Activated gamma-delta T cell (primary cell): ENCODE measurements at regions not wholly inside any gene's neighbourhood (a gene's known extent, or its start where the extent isn't known, plus 50 kb on each side); places are given as distances from the start of the nearest gene placed in this dataset.

ENCODE experiments used
- DNase-seq: peaks from one replicate; lab custom pipeline; 2025; lab: John Stamatoyannopoulos, UW

- DNase-seq, result no peak
Measured at GRCh38 chr6:43982084-43982625, 145.1 kb downstream of the MRPL14 start.

- DNase-seq, result no peak
Measured at GRCh38 chr6:43981363-43981990, 145.8 kb downstream of the MRPL14 start.

GRCh38 chr6:43980004-43980795, 147.1 kb downstream of the MRPL14 start:
- DNase-seq, result no peak

GRCh38 chr6:43979525-43979924, 147.7 kb downstream of the MRPL14 start:
- no peak for DNase-seq

- DNase-seq, result no peak
Measured at GRCh38 chr6:43978473-43979346, 148.5 kb downstream of the MRPL14 start.

GRCh38 chr6:43977404-43978111, 149.7 kb downstream of the MRPL14 start:
- no peak for DNase-seq

- no peak for DNase-seq
Measured at GRCh38 chr6:43976706-43977403, 150.4 kb downstream of the MRPL14 start.

GRCh38 chr6:43974643-43975230, 152.5 kb downstream of the MRPL14 start:
- no peak for DNase-seq

GRCh38 chr6:43973357-43973756, 153.9 kb downstream of the MRPL14 start:
- no peak for DNase-seq

GRCh38 chr6:43972913-43973300, 154.3 kb downstream of the MRPL14 start:
- DNase-seq, result no peak

GRCh38 chr6:43972179-43972912, 154.9 kb downstream of the MRPL14 start:
- no peak for DNase-seq

- DNase-seq, result no peak
Measured at GRCh38 chr6:43971776-43972126, 155.5 kb downstream of the MRPL14 start.

- no peak for DNase-seq
Measured at GRCh38 chr6:43970913-43971775, 156.1 kb downstream of the MRPL14 start.

GRCh38 chr6:43970068-43970912, 157.0 kb downstream of the MRPL14 start:
- no peak for DNase-seq

GRCh38 chr6:43969158-43969981, 157.9 kb downstream of the MRPL14 start:
- no peak for DNase-seq

- no peak for DNase-seq
Measured at GRCh38 chr6:43968110-43968965, 158.9 kb downstream of the MRPL14 start.
